ENCODE measurements at regions not wholly inside any gene's neighbourhood (a gene's known extent, or its start where the extent isn't known, plus 50 kb on each side); places are given as distances from the start of the nearest gene placed in this dataset.

DNA sequence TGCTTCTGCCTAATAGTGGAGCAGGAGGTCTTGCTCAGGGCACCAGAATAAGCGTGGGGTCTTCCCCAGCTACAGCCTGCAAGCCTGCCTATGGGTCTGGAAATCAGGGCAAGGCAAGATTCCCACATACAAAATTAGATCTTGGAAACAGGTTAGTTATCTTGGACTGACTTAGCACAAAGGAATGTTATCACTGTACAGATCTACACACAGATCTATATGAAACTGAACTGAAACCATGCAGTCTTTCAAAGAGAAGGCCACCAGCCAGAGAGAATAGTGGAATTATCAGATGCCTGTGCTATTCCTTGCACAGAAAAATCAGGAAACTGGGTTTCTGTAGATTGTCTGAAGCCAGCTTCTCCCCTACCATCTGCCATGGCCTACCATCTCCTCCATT is 585.7 kb downstream of the ACTL7B start:
- no peaks in the 10 kb centered on the region for H3K36me3 ChIP-seq
- no peaks in the 10 kb centered on the region for H3K27me3 ChIP-seq
- no peak overlapping the region for H3K27ac ChIP-seq
- H3K9me3 ChIP-seq: no peaks in the 10 kb centered on the region
- TF ChIP-seq, protein P1, sequence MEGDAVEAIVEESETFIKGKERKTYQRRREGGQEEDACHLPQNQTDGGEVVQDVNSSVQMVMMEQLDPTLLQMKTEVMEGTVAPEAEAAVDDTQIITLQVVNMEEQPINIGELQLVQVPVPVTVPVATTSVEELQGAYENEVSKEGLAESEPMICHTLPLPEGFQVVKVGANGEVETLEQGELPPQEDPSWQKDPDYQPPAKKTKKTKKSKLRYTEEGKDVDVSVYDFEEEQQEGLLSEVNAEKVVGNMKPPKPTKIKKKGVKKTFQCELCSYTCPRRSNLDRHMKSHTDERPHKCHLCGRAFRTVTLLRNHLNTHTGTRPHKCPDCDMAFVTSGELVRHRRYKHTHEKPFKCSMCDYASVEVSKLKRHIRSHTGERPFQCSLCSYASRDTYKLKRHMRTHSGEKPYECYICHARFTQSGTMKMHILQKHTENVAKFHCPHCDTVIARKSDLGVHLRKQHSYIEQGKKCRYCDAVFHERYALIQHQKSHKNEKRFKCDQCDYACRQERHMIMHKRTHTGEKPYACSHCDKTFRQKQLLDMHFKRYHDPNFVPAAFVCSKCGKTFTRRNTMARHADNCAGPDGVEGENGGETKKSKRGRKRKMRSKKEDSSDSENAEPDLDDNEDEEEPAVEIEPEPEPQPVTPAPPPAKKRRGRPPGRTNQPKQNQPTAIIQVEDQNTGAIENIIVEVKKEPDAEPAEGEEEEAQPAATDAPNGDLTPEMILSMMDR (IDR thresholded peaks at IDR 0.05): no peak
- no peak for TF ChIP-seq POLR2A (IDR thresholded peaks at IDR 0.05)
- no peak overlapping the region for H3K4me3 ChIP-seq
- no peak for DNase-seq
- peaks cover 0 to 8% (median 4%) of the 10 kb centered on the region in 4 donors for H3K4me1 ChIP-seq

DNA sequence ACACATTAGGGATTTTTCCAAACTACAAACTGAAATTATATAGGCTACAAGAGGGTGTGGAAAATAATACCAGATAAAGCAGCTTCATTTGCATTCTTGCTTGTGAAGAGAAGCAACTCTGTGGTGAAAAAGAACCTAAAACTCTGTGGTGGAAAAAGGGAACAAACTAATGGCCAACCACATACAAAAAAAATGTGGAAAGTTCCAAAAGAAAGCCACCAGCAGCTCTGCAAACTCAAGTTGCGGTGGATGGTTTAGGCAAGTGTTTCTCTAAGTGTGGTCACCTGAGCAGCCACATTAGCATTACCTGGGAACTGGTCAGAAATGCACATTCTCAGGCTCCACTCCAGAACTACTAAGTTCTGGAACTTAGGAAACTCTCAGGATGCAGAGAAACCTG is 586.4 kb downstream of the ACTL7B start:
- DNase-seq: no peak
- no peak for TF ChIP-seq POLR2A (IDR thresholded peaks at IDR 0.05)
- no peak overlapping the region for H3K27ac ChIP-seq
- no peak overlapping the region for H3K4me3 ChIP-seq
- H3K9me3 ChIP-seq: no peaks in the 10 kb centered on the region
- H3K36me3 ChIP-seq: no peaks in the 10 kb centered on the region
- H3K27me3 ChIP-seq: no peaks in the 10 kb centered on the region
- peaks cover 0 to 8% (median 4%) of the 10 kb centered on the region in 4 donors for H3K4me1 ChIP-seq

DNA sequence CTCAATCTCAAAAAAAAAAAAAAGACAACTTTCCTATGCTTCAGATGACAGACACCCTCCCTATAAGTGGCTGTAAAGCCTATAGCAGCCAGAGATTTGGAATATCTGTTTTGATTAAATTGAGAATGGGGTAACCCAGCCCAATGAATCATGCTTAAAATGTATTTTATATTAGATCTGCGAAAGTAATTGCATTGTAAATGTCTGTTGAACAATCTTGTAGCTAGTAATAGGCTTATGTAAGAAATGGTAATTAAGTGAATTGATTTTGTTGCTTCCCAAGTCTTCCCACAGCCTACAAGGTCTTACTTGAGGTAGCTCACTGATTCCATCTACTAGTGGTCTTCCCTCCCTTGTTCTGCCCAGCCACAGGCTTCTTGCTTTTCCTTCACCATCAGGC is 590.7 kb downstream of the ACTL7B start:
- Histone ChIP-seq H3K4me3 (no peak overlapping the region), H3K9me3 (no peaks in the 10 kb centered on the region), H3K4me1 (no peaks in the 10 kb centered on the region), H3K27ac (no peak overlapping the region), H3K27me3 (no peaks in the 10 kb centered on the region), H3K36me3 (no peaks in the 10 kb centered on the region)
- no peak for TF ChIP-seq POLR2A (IDR thresholded peaks at IDR 0.05)
- TF ChIP-seq, protein P1 (IDR thresholded peaks at IDR 0.05): no peak
- DNase-seq: no peak

DNA sequence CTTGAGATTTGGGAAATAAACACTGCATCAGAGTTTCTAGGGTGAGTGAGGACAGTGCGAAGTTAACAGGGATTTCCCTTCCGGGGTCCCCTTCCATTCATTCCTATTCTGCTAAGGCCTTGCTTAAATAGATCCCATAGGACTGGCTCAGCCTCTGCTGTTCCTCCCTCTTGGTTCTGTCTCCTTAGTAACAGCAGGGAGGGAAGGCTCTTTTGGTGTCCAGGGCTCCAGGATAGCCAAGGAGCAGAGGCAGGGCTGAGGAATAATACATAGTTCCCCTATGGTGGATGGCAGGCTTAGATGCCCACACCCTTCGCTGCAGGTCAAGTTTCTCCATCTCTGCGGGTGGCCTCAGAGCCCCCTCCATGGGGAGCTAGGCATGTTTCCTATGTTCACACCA is 591.7 kb downstream of the ACTL7B start:
- no peak for DNase-seq
- H3K4me1 ChIP-seq: no peaks in the 10 kb centered on the region

DNA sequence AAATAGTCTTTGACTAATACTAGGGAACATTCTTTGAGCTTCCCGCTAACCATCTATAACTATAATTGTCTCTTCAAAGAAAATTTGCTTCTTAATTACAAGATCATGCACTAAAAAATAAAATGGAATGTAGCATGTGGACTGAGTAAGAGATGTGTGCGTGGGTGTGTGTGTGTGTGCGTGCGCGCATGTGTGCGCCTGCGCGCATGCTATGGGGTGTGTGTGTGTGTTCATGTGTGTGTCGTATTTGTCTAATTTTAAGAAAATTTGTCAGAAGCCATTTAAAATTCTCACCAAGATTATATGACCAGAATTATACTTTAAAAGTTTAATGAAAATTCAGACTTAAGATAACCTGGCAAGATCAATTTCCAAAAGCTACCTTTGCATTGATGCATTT is 593.0 kb downstream of the ACTL7B start:
- Histone ChIP-seq H3K4me1 (no peaks in the 10 kb centered on the region), H3K27me3 (no peaks in the 10 kb centered on the region), H3K4me3 (no peak overlapping the region), H3K27ac (no peak overlapping the region), H3K36me3 (no peaks in the 10 kb centered on the region), H3K9me3 (no peaks in the 10 kb centered on the region)
- TF ChIP-seq, protein P1 (IDR thresholded peaks at IDR 0.05): no peak
- TF ChIP-seq POLR2A (IDR thresholded peaks at IDR 0.05): no peak
- DNase-seq: no peak

More for the DNA sequence above, 591.7 kb downstream of the ACTL7B start:
- no peaks in the 10 kb centered on the region for H3K36me3 ChIP-seq
- H3K27me3 ChIP-seq: no peaks in the 10 kb centered on the region
- H3K4me3 ChIP-seq: no peak overlapping the region
- no peaks in the 10 kb centered on the region for H3K9me3 ChIP-seq
- TF ChIP-seq, protein P1 (IDR thresholded peaks at IDR 0.05): no peak
- no peak for TF ChIP-seq POLR2A (IDR thresholded peaks at IDR 0.05)
- no peak overlapping the region for H3K27ac ChIP-seq

DNA sequence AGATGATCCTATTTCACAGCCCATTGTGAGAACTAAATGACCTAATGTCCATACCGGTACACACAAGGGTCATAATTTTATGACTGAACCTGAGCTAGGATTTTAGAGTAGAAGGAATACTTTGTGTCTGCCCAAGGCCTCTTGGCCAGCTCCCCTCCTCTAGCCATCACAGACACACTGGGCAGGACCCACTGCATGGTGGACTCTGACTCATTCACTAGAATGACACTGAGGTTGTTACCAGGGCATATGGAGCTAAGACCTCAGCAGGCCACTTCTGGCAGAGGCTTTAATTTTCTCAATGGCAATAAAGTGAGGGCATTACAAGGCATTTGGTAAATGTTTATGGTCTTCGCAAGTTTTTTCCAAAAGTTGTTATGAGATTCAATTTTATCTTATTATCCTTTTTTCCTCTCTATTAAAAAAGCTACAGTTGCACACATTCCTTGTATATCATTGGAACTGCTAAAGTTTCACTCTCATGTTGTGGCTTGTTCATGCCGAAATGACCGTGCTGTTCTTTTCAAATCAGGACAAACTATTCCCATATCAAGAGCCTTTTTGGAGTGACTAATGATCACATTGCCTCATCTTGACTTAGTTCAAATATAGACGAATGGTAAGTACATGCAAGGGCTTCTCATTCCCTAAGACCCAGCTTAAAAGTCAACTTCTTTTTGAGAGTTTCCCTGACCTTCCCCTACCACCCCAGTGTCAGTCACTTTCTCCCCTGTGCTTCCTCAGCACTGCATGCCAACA is 595.7 kb downstream of the ACTL7B start:
- Histone ChIP-seq H3K27ac (peak overlapping the region in 1 of 4 donors; percentile 8), H3K9me3 (no peaks in the 10 kb centered on the region), H3K27me3 (no peaks in the 10 kb centered on the region), H3K36me3 (no peaks in the 10 kb centered on the region), H3K4me1 (no peaks in the 10 kb centered on the region), H3K4me3 (no peak overlapping the region)
- DNase-seq: no peak
- TF ChIP-seq POLR2A (IDR thresholded peaks at IDR 0.05): no peak
- TF ChIP-seq, protein P1 (IDR thresholded peaks at IDR 0.05): no peak
